HG03432 (cell line): ENCODE measurements at regions not wholly inside any gene's neighbourhood (a gene's known extent, or its start where the extent isn't known, plus 50 kb on each side); places are given as distances from the start of the nearest gene placed in this dataset.

Experiments used
- ATAC-seq: cut with Tn5 transposase; IDR thresholded peaks from one replicate; pipeline ENCODE4 v1.9.1; 2021; ENCODE audit warnings: mild to moderate bottlenecking, moderate library complexity; ENCODE audit not compliant: unreplicated experiment

DNA sequence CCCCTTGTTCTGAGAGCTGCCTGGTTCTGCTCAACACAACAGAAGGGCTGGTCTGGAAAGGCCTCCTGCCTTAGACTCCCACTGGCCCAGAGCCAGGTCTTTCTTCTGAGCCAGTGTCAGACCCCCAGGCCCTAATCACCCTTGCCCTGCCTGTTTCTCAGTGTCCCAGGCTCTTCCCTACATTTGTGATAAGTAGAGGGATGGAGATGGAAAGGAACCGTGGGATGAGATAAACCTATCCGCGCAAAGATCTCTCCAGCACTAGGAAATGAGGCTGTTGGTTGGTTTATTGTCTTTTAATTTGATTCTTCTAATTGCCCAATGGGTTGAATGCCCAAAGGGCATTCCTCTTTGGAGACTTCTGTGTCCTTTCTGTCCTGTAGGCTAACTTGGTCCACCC is 470.0 kb downstream of the TSHZ3 start:
- no peak for ATAC-seq

DNA sequence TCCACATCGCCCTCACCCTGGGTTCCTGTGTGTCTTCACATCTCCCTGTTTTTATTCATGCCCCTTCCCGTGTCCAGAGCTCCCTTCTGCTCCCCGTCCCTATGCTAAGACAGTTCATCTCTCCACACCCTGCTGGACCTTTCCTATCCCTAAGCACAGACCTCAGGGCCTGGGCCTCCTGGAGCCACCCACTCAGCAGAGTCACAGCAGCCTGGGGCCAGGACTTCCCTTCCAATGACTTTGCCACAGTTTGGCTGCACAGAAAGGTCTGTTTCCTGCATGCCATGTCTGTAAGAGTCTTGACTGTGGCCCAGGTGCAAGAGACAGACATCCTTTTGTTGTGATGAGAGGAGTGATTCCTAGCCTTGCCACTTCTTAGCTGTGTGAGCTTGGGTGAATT is 470.7 kb downstream of the TSHZ3 start:
- no peak for ATAC-seq

DNA sequence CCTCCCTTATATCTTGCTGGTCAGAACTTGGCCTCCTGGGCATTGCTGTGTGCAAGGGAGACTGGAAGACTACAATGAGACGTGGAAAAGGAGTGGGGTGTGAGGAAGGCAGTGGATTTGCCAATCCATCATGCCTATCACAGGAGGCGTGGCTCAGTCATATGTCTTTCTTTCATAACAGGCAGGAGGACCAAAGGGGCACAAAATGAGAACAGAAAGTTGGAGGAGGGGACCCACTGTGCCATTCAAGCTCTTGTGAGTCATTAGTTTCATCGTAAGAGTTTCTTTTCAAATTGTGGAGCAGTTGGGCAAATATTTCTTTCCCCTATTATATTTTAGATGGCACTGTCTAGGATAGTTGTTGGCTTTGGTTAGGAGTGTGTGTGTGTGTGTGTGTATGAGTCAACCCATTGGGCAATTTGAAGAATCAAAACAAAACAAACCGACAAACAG is 471.5 kb downstream of the TSHZ3 start:
- no peak for ATAC-seq

DNA sequence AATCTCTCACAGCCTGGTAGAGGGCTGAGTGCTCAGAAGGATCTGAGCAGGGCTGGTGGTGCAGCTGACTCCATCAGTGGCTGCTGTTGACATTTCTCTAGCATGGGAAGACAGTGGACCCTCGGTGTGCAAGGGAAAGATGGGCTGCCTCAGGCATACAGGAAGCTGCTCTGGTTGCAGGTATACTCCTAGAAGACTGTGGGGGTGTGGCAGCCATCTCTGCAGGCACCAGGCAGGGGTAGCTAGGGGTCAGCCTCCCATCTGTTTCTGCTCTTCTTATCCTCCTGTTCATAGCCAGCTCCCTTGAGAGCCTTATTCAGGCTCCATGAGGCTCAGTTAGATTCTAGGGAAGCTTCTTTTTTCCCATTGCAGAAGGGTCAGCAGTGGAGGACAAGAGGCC is 475.5 kb downstream of the TSHZ3 start:
- no peak for ATAC-seq

DNA sequence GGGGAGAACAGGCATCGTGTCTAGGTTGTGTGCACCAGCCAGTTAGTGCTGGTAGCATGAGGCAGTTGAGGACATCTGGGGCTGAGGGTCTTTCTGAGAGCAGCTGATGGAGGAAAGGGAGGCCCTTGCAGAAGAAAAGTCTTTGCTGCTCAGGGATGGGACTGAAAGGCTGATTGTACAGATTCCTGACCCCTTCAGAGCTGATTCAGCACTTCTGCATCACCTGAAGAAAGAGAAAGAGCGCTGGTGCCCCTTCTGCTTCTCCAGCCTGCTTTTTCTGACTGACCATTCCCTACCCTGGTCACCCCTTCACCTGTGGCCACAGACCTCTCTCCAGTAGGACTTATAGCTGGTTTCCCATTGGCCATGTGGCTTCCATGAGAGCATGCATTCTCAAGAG is 476.2 kb downstream of the TSHZ3 start:
- ATAC-seq, result no peak

DNA sequence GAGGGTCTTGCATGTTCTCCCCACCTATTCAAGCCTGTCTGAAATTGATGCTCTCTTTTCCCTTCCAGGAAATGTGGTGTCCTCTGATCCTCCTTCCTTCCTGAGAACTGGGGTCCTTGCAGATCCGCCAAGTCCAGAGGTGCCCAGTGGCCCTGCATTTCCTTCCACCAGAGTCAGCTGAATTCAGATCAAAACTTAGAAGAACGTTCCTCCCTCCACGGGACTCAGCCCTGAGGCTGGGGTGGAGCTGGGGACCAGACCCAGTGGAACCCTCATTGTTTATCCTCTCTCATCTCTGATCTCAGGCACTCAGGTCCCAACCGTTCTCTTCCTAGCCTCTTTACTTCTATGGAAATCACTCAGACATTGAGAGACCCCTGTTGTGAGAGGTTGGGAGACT is 477.3 kb downstream of the TSHZ3 start:
- ATAC-seq, result no peak

DNA sequence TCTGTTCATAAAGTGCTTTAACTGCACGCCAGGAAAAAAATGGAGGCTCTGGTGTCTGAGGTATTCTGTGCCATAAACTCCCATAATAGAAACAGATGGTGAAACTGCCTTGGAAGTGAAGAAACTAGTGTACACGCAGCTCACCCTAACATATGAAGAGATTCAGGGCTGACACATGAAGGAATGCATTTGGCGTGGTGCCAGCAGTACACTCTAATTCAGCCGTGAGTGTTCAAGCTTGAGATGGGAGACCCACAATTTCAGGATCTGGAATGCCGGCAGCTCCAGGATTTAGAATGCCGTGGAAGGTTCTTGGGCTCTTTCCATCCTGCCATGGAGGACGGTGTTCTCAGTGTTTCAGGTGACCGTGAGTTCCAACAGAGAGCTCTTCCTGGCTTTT is 478.4 kb downstream of the TSHZ3 start:
- no peak for ATAC-seq

DNA sequence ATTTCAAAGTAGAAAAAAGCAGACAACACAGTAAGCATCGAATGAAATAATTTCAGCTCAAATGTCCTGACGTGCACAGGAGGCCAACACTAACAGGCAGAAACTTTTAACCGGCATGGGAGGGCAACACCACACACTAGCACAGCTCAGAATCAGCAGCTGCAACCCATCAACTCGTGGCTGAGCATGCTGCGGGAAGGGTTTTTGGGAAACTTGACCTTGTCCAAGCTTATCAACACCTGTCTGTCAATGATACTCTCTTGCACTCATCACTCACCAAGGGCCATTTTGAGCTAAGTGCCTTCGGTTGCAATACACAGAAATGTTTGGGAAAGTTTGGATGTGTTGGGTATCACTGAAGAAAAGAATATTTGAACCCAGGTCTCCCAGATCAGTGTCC is 483.7 kb downstream of the TSHZ3 start:
- no peak for ATAC-seq

DNA sequence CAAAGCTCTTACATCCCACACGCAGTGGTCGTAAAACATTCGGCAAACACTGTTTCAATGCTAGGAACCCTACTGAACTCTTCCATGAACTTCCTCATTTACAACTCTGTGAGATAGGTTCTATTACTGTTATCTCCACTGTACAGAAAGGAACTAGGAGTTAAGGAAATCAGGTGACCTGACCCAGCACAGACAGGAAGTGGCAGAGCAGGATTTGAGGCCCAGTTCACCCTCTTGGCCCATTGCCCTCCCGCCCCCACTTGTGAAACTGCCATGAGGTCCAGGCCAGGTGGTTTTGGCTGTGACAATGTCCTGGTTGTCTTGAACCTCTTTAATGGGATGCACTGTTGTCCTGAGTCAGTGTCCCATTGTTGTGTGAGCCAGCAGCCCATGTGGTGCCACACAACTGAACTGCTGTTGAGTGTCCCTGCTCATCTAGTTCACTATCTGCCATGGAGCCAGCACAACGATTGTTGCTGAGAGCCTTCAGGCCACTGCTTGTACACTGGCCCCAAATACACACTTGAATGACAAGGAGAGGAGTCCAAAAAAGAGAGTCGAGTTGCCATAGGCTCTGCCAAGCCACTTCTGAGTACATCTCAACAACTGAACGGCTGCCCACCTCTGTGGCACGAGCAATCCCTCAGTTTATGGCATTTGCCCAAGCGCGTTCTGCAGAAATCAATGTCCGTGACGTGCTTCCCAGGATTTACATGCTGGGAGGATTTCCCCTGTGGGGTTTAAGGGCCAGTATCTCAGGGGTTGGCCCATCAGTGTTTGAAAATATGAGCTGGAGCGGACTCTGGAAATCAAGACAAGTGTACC is 484.6 kb downstream of the TSHZ3 start:
- no peak for ATAC-seq

DNA sequence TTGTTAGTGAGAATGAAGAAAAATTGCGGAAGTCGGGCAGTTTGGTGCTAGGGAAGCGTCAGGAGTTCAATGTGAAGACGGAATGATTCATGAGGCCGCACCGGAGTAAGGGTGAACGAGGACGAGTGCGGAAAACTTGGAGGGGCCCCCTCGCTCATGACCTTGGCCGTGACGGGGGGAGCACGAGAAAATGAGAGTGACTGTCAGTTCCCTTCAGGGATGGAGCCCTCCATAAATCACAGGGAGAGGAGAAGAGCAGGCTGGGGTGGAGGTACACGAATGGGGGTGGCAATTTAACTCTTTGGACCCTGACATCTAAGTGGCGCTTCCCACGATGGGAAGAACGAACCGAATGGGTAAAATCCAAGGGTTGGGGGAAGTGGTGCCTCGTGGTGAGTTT is 486.4 kb downstream of the TSHZ3 start:
- ATAC-seq, result no peak

DNA sequence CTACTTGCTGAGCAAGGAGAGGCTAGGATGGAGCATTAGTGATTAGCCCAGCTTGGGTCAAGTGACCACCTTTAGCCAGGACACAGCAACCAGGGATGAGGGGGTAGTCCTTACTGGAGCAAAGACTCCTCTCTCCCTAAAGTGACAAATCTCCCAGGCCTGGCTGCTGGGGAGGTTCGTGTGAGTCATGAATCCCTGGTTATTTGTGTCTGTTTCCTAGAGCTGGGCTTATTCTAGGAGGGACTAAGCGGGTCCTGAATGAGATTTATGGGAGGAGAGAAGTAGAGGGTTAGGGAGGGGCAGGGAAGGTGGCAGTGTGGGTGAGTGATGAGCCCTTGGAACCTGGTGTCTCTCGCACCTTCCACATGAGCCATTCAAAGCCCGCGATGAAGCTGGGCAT is 487.3 kb downstream of the TSHZ3 start:
- ATAC-seq, result no peak

DNA sequence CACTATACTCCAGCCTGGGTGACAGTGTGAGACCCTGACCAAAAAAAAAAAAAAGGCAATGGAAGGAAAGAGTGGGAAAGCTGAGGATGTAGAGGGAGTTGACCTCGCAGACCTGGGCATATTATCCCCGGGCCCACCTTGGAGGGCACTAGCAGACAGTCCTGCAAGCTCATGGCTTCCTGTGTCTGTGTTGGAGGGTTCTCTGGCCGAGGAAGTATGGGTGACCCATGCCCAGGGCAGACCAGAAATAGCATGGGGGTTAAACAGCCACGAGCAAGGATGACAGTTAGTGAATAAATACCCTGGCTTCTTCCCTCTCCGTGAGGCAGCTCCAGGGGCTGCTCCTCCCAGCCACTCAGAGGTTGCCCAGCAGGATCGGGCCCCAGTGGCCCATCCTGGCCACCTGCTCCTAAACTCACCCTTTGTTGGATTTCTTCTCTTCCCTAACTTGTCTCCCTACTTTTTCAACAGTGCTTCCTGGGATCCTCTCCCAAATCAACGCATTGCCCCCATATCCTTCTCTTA is 485.8 kb downstream of the ZNF536 start:
- no peak for ATAC-seq

DNA sequence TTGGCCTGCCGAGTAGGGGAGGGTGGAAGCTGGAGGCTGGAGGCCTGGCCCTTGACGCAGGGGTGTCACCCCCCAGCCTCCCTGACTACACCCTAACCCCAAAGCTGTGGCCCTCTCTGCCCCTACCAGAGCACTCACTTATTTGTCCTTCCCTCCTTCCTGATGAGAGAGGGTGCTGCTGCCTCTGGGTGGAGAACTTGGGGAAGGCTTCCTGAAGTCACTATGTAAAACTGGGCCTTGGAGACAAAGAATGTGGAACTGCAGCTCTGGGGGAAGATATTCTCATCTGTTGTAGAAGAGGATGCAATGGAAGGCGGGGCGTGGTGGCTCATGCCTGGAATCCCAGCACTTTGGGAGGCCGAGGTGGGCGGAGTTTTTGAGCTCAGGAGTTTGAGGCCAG is 485.2 kb downstream of the ZNF536 start:
- no peak for ATAC-seq

DNA sequence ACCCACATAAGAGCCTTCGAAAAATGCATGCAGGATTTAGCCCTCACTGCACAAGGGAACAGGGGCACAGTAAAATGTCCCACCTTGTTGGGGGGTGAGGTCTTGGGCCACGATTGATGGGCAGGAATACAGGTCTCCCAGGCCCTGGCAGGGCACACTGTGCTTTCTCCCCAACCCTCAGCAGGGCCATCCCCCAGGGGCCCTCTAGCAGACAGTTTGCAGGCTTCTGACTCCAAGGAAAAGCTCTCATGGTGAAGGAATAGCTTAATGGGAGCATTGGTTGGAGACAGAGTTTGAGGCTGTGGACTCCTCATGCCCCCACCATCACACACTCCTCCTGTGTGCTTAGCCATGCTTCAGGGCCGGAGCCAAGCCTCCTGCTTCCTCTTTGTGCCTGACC is 484.6 kb downstream of the ZNF536 start:
- ATAC-seq, result no peak

DNA sequence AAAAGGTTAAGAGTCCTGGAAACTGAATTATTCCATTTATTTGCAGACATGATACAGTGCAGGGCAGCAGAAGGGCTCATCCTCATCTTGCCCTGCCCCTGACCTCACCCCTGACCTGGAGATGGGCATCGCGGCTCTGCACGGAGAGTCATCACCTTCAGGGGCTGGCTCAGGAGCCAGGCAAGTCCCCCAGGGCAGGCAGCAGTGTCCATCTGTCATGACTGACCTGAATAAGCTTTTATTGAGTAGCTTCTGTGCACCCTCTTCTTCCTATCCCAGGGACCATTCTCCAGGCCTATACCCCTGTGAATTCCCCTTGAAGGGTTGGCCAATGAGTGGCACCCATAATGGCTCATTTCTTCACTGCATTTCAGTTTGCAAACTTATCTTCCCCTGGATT is 484.2 kb downstream of the ZNF536 start:
- no peak for ATAC-seq

DNA sequence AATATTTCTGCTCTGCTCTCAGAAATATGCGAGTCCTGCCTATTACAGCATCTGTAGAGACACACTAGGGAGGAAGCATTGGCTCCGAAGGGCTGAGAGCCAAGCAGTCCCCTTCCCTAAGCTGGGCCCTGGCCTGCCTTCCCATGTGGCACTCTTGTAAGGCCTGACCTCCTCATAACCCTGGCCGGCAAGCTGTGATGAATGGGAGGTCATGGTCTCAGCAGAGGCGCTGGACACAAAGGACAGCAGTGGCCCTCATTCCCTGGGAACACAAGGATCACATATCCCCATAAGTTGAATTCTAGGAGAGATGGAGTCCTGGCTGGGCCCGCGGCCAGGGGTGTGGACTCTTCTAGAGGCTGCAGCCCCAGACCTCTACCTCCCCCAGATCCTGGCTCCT is 483.3 kb downstream of the ZNF536 start:
- ATAC-seq, result no peak

DNA sequence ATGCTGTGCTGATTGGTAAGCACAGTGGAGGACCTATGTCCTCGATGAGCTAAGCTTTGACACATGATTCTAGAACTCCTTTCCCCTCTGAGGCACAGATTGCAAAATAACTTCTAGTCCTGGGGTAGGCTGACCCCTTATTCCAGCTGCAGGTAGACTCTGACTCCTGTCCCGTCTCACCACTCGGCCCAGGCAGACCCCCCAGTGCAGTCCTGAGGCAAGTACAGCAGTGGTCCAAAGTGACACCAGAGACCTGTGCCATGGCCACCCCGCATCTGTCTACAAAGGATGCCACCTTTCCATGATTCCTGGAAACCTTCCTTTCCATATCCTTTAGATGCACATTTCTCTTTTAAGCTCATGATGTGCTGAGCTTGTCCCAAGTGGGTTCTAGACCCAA is 482.5 kb downstream of the ZNF536 start:
- no peak for ATAC-seq

DNA sequence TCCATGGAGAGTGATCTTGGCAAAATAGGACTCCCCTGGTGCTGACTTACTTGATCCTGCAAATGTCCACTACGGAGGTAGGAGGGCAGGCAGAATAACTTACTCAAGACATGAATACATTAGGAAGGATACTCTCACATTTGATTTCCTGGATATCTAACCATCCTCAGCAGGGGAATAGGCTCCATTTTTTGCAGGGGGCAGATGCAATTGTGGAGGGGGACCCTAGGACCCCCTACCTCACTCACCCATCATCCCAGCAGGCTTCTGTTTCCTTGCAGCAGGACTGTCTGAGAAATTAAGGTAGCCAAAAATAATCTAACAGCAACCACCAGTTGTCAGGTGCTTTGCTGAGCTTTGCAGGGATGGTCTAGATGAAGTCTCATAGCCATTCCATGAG is 482.0 kb downstream of the ZNF536 start:
- no peak for ATAC-seq

DNA sequence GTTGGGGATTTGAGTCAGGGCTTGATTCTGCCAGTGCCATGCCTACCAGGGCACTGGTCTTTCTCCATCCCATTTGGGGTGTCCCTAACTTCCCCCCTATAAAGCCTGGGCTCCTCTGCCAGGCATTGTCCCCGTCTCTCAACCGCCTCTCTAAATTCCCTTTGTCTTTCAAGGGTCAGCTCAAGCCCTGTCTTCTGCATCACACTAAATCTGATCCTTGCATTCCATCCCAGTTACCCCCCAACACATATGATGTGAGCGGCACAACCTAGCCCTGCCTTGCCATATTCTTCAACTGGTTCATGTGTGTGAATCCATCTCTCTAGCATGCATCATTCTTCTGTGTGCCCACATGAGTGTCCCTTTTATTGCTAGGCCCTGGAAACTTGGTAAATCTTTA is 480.9 kb downstream of the ZNF536 start:
- no peak for ATAC-seq

DNA sequence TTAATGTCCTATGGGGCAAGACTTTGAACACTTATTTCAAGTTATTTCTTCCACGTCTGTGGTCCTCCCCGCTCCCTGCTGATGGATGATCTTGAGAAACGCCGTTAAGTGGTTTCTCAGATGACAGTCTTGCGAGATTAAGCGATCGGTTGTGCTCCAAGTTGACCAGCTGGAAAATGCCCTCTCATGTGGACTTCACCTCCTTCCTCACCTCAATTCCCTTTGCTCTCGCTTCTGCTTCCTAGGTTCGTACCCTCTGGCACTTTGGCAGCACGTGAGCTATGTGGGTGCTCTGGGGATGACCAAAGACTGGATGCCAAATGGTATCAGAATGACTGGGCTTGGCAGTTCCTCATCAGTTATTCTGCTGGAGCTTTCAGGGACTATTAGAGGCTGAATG is 480.0 kb downstream of the ZNF536 start:
- no peak for ATAC-seq

DNA sequence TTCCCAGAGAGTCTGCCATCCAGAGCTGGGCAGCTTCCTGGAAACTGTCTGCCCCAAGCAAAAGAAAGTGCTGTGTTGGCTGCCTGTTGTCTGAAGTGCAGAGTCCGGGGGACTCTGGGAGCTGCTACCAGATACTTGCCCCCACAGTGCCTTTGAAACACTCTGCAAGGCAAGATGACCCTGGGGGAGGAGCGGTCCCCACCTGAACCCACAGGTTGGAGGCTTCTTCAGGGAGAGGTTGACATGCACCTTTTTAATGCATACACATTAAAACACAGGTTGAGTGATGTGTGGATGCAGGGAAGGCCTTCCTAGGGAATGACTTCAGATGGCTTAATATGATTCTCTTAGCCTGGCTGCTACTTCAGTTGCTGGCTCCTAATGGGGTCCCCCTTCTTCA is 479.5 kb downstream of the ZNF536 start:
- ATAC-seq, result no peak

DNA sequence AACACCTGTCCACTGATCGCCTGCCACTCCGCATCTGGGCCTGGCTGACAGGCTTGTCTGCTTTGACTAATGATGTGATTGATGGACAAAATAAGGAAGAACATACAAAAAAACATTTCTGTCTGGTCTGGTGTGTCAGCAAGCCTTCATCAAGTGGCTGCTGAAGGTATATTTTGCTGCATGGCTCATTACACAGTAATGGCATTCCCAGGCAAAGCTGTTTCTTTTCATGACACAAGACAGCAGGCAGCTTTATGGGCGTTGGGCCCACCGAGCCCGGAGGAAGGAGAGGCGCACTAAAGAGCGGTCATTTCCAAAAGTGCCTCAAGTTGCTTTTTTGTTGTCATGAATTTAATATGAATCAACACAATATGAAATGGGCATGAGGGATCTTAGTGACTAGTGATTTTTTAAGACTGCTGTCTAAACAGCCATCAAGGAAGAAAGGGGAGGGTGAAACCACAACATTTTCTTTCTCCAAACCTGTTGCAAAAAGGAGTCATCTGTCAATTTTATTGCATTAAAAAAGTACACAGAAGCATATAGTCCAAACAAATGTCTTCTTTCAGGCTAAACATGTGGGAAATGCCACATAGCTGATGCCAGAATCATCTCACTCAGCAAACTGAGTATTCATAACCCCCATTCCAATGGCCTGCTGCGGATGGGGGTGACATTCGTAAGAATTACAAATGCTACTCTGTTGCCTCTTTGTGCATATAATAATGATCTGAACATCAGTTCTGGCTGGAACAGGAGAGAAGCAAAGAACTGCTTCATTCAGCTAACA is 476.6 kb downstream of the ZNF536 start:
- ATAC-seq, result no peak
